ENCODE measurements at regions not wholly inside any gene's neighbourhood (a gene's known extent, or its start where the extent isn't known, plus 50 kb on each side); places are given as distances from the start of the nearest gene placed in this dataset.

DNA sequence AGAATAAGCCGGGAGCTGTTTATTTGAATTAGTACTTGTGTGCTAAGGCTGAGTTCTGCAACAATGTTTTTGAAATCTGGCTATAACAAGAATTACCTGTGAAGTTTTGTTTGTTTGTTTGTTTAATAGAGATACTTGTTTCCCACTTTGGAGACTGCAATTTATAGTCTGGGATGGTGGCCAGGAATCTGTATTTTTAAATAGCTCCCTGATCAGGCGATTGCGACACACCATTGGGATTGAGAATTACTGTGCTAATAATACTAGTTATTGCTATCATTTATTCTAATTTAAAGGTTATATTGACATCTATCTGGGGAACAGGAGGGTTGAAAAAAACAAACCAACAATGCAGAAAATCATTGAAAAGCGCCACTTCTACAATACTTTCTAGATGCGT, 951.6 kb upstream of the TENM3 start:
- Histone ChIP-seq H3K4me1 (ENCODE audit: control insufficient read depth in 3 of 3, insufficient read depth in 3 of 3, low read length in 3 of 3) (peaks cover 0 to 3% (median 0%) of the 10 kb centered on the region in 3 donors), H3K4me3 (ENCODE audit: low read length in 3 of 3) (no peak overlapping the region), H3K9ac (ENCODE audit: low read depth in 1 of 3, low read length in 3 of 3) (no peak overlapping the region), H3K9me3 (ENCODE audit: control insufficient read depth in 3 of 3, low read length in 3 of 3) (no peaks in the 10 kb centered on the region), H3K36me3 (ENCODE audit: control insufficient read depth in 3 of 3, insufficient read depth in 3 of 3, low read length in 3 of 3) (no peaks in the 10 kb centered on the region), H3K27me3 (ENCODE audit: control insufficient read depth in 3 of 3, insufficient read depth in 3 of 3, low read length in 3 of 3) (no peaks in the 10 kb centered on the region), H3K27ac (ENCODE audit: low read depth, low read length) (no peak overlapping the region)

DNA sequence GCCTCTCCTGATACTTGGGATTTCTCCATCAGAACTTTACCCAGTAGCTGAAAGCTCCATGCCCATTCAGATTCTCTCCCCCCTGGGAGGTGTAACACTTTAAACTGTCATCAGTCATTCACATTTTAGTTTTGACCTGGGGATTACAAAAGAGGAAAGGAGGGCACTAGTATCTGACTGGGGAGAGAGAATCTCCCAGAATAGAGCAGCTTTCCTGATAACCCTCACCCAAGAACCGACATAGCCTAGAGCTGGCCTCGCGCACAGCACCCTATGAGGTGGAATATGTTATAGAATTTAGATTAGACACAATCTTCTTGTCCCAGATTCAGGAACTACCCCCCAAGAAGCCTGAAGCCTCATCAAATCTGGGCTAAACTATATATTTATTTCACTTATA, 950.2 kb upstream of the TENM3 start:
- Histone ChIP-seq H3K4me1 (ENCODE audit: control insufficient read depth in 3 of 3, insufficient read depth in 3 of 3, low read length in 3 of 3) (peaks cover 0 to 3% (median 0%) of the 10 kb centered on the region in 3 donors), H3K9me3 (ENCODE audit: control insufficient read depth in 3 of 3, low read length in 3 of 3) (no peaks in the 10 kb centered on the region), H3K4me3 (ENCODE audit: low read length in 3 of 3) (no peak overlapping the region), H3K36me3 (ENCODE audit: control insufficient read depth in 3 of 3, insufficient read depth in 3 of 3, low read length in 3 of 3) (no peaks in the 10 kb centered on the region), H3K27ac (ENCODE audit: low read depth, low read length) (no peak overlapping the region), H3K27me3 (ENCODE audit: control insufficient read depth in 3 of 3, insufficient read depth in 3 of 3, low read length in 3 of 3) (no peaks in the 10 kb centered on the region), H3K9ac (ENCODE audit: low read depth in 1 of 3, low read length in 3 of 3) (no peak overlapping the region)

DNA sequence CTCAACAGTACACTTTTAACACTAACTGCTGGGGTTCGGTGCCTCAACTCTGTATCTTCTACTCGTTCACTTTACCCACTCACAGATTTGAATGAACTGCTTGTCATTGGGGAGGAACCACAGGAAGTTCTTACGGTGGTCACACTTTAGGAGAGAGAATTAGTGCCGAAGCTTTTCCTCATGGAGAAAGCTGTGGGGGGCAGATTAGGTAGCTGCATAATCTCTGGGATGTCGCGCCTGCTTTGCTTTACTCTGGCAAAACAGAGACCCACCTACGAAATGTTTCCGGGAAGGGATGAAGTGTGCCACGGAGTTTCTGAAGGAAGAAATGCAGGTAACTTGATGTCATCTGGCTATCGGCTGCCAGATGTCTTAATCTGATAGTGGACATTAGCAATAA, 949.7 kb upstream of the TENM3 start:
- no peak overlapping the region for H3K27ac ChIP-seq (ENCODE audit: low read depth, low read length)
- no peak overlapping the region for H3K4me3 ChIP-seq (ENCODE audit: low read length in 3 of 3)

DNA sequence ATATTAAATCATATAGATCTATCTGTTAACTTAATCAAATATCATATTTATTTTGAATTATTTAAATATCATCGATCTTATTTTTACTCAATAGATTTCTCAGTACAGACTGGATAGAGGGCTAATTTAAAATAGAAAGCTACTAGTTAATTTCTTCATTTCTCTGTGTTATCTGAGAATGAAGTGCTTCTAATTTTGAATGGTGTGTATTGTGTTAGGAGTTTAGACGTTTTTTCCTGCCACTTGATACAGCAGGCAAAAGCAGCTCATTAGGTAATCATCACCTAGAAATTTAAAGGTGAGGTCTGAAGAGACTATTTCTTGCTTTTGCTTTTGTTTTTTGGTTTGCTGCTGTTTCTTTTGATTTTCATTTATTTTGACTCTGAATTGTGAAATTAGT, 948.8 kb upstream of the TENM3 start:
- Histone ChIP-seq H3K9ac (ENCODE audit: low read depth in 1 of 3, low read length in 3 of 3) (no peak overlapping the region), H3K4me1 (ENCODE audit: control insufficient read depth in 3 of 3, insufficient read depth in 3 of 3, low read length in 3 of 3) (peaks cover 0 to 3% (median 0%) of the 10 kb centered on the region in 3 donors), H3K27me3 (ENCODE audit: control insufficient read depth in 3 of 3, insufficient read depth in 3 of 3, low read length in 3 of 3) (no peaks in the 10 kb centered on the region), H3K27ac (ENCODE audit: low read depth, low read length) (no peak overlapping the region), H3K36me3 (ENCODE audit: control insufficient read depth in 3 of 3, insufficient read depth in 3 of 3, low read length in 3 of 3) (no peaks in the 10 kb centered on the region), H3K9me3 (ENCODE audit: control insufficient read depth in 3 of 3, low read length in 3 of 3) (no peaks in the 10 kb centered on the region), H3K4me3 (ENCODE audit: low read length in 3 of 3) (no peak overlapping the region)

More for the DNA sequence above, 949.7 kb upstream of the TENM3 start:
- no peaks in the 10 kb centered on the region for H3K36me3 ChIP-seq (ENCODE audit: control insufficient read depth in 3 of 3, insufficient read depth in 3 of 3, low read length in 3 of 3)
- peaks cover 0 to 3% (median 0%) of the 10 kb centered on the region in 3 donors for H3K4me1 ChIP-seq (ENCODE audit: control insufficient read depth in 3 of 3, insufficient read depth in 3 of 3, low read length in 3 of 3)
- no peak overlapping the region for H3K9ac ChIP-seq (ENCODE audit: low read depth in 1 of 3, low read length in 3 of 3)
- H3K27me3 ChIP-seq (ENCODE audit: control insufficient read depth in 3 of 3, insufficient read depth in 3 of 3, low read length in 3 of 3) = no peaks in the 10 kb centered on the region
- H3K9me3 ChIP-seq (ENCODE audit: control insufficient read depth in 3 of 3, low read length in 3 of 3) = no peaks in the 10 kb centered on the region

DNA sequence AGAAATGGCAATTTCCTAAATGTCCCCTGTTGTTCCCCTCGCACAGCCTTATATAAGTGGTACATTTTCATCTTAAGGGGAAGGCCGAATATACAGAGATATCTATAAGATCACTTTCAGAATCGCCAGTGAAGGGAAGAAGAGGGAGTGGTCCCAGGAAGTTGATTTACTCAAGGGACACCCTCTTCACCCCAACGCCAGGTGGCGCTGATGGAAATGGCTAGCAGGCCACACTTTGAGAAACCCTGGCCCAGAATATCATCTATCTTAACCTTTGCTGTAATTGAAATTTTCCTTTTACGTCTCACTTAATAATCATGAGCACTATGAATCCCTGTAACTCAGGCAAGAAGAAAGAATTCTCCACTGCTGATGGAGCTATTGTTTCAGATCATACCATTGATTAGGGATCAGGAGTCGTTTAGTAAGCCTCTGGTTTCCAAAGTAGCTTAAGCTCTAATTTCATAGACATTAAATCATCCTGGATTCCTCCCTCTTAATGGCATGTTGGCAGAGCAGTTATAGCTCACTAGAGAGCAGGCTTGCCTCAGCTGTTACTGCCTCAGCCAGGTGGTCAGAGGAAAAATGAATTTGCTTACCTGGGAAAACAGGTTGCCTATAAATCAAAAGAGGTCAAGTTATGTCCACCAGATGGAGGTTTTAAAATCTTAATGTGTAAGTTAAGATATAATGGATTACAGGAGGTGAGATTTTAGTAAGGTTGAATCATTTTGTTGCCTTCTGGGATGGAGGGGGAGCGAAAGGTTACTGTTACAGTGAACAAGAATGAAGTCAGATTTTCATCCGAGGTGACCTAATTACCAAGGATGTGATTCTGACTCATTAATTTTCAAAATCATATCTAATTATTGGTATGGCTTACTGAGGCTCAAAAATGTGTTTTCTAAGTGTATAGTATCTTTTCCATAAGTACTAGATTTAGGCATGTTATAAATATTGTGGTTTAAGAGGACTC, 941.2 kb upstream of the TENM3 start:
- H3K4me3 ChIP-seq (ENCODE audit: low read length in 3 of 3) = no peak overlapping the region
- no peaks in the 10 kb centered on the region for H3K4me1 ChIP-seq (ENCODE audit: control insufficient read depth in 3 of 3, insufficient read depth in 3 of 3, low read length in 3 of 3)
- H3K9me3 ChIP-seq (ENCODE audit: control insufficient read depth in 3 of 3, low read length in 3 of 3) = no peaks in the 10 kb centered on the region
- H3K27me3 ChIP-seq (ENCODE audit: control insufficient read depth in 3 of 3, insufficient read depth in 3 of 3, low read length in 3 of 3) = no peaks in the 10 kb centered on the region
- no peaks in the 10 kb centered on the region for H3K36me3 ChIP-seq (ENCODE audit: control insufficient read depth in 3 of 3, insufficient read depth in 3 of 3, low read length in 3 of 3)
- no peak overlapping the region for H3K27ac ChIP-seq (ENCODE audit: low read depth, low read length)
- no peak overlapping the region for H3K9ac ChIP-seq (ENCODE audit: low read depth in 1 of 3, low read length in 3 of 3)

DNA sequence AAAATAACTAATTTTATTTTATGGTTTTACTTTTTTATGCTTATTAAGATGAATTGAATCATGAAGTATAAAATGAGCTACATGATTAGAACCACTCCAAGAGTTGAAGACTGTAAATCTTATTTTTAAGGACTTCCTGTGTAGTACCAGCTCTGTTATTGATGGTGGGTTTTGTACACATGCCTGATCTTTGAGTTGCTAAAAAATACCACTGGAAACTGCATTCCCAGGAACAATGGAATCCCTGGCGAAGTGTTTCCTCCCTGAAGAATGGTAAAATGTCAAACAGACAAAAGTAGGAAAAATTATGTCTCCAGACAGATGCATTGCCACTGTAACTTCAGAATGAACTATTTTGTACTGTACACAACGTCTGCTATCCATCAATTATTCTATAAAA, 935.4 kb upstream of the TENM3 start:
- Histone ChIP-seq H3K9me3 (ENCODE audit: control insufficient read depth in 3 of 3, low read length in 3 of 3) (no peaks in the 10 kb centered on the region), H3K4me1 (ENCODE audit: control insufficient read depth in 3 of 3, insufficient read depth in 3 of 3, low read length in 3 of 3) (peaks cover 0 to 3% (median 0%) of the 10 kb centered on the region in 3 donors), H3K27me3 (ENCODE audit: control insufficient read depth in 3 of 3, insufficient read depth in 3 of 3, low read length in 3 of 3) (no peaks in the 10 kb centered on the region), H3K9ac (ENCODE audit: low read depth in 1 of 3, low read length in 3 of 3) (no peak overlapping the region), H3K4me3 (ENCODE audit: low read length in 3 of 3) (no peak overlapping the region), H3K27ac (ENCODE audit: low read depth, low read length) (no peak overlapping the region), H3K36me3 (ENCODE audit: control insufficient read depth in 3 of 3, insufficient read depth in 3 of 3, low read length in 3 of 3) (no peaks in the 10 kb centered on the region)

DNA sequence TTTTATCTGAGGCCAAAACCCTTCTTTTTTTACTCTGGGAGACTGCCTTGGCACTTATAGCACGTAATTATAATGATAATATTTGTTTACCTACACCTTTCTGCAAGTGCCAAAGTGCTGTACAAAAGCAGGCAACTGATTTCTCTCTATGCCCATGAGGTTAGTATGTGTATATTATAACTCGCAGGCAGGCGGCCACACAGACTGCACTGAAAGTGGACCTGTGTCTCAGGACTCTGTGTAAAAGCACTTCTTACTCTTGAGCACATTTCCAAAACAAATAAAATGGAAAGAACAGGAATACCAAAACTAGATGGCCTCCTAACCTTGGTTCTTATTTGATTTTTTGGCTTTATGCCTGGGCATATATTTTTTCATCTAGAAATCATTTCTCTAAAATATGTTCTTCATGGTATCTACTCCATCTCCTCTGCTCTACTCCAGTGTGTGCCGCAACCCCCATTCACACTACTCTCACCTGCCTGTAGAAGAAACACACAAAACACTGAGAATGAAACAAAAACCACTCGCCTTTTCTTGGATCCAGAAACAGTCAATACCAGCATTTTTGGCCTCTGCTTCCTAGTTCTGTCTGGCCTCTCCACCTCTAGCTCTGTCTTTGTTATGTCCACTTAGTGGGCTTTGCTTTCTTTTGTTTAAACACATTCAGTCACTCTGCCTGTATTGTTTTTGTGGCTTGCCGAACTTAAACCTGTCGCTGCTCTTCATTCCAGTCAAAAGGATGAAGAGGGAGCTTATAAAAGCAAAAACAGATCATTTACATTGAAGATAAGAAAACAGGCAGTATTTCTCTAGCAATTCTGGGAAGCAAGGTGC, 934.5 kb upstream of the TENM3 start:
- no peaks in the 10 kb centered on the region for H3K27me3 ChIP-seq (ENCODE audit: control insufficient read depth in 3 of 3, insufficient read depth in 3 of 3, low read length in 3 of 3)
- peaks cover 0 to 3% (median 0%) of the 10 kb centered on the region in 3 donors for H3K4me1 ChIP-seq (ENCODE audit: control insufficient read depth in 3 of 3, insufficient read depth in 3 of 3, low read length in 3 of 3)
- no peak overlapping the region for H3K9ac ChIP-seq (ENCODE audit: low read depth in 1 of 3, low read length in 3 of 3)
- no peak overlapping the region for H3K27ac ChIP-seq (ENCODE audit: low read depth, low read length)
- H3K36me3 ChIP-seq (ENCODE audit: control insufficient read depth in 3 of 3, insufficient read depth in 3 of 3, low read length in 3 of 3) = no peaks in the 10 kb centered on the region
- no peaks in the 10 kb centered on the region for H3K9me3 ChIP-seq (ENCODE audit: control insufficient read depth in 3 of 3, low read length in 3 of 3)
- H3K4me3 ChIP-seq (ENCODE audit: low read length in 3 of 3) = no peak overlapping the region

DNA sequence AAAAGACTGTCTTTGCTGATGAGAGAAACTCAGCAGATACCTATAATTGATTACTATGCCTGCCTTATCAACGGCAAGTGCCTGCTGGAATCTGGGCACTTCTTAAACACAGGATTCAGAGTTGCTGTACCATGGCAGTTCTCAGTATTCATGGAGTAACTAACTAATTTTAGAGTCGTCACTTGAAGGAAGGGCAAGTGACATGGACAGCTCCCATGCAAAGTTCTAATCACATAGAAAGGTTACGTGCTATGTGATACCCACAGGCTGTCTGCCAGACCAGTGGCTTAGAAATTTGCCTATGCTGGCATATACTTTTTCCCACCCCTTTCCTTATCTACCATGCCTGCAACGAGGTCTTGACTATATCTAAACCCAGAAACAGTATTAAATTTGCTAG, 931.1 kb upstream of the TENM3 start:
- Histone ChIP-seq H3K36me3 (ENCODE audit: control insufficient read depth in 3 of 3, insufficient read depth in 3 of 3, low read length in 3 of 3) (no peaks in the 10 kb centered on the region), H3K27ac (ENCODE audit: low read depth, low read length) (no peak overlapping the region), H3K9me3 (ENCODE audit: control insufficient read depth in 3 of 3, low read length in 3 of 3) (no peaks in the 10 kb centered on the region), H3K27me3 (ENCODE audit: control insufficient read depth in 3 of 3, insufficient read depth in 3 of 3, low read length in 3 of 3) (no peaks in the 10 kb centered on the region), H3K4me3 (ENCODE audit: low read length in 3 of 3) (no peak overlapping the region), H3K4me1 (ENCODE audit: control insufficient read depth in 3 of 3, insufficient read depth in 3 of 3, low read length in 3 of 3) (peaks cover 0 to 3% (median 0%) of the 10 kb centered on the region in 3 donors), H3K9ac (ENCODE audit: low read depth in 1 of 3, low read length in 3 of 3) (no peak overlapping the region)

DNA sequence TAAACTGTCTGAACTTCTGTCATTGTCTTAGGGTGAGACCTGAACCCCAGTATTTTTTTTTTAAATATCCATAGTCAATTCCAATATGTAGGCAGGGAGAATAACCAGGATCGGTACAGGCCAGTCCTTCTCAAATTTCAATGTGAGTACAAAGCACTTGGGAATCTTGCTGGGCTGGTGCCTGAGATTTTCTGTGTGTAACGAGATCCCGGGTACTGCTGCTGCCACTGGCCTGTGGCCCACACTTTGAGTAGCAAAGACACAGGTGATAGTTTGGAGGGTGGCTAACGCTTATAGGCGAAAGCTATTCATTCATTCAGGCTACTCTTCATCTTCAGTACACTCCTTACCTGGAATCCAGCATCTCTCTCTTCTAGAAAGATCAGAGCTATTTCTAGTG, 923.6 kb upstream of the TENM3 start:
- no peak overlapping the region for H3K9ac ChIP-seq (ENCODE audit: low read depth in 1 of 3, low read length in 3 of 3)
- no peaks in the 10 kb centered on the region for H3K9me3 ChIP-seq (ENCODE audit: control insufficient read depth in 3 of 3, low read length in 3 of 3)
- H3K4me3 ChIP-seq (ENCODE audit: low read length in 3 of 3) = no peak overlapping the region
- H3K27ac ChIP-seq (ENCODE audit: low read depth, low read length) = no peak overlapping the region
- H3K4me1 ChIP-seq (ENCODE audit: control insufficient read depth in 3 of 3, insufficient read depth in 3 of 3, low read length in 3 of 3) = peaks cover 0 to 4% (median 0%) of the 10 kb centered on the region in 3 donors
- H3K36me3 ChIP-seq (ENCODE audit: control insufficient read depth in 3 of 3, insufficient read depth in 3 of 3, low read length in 3 of 3) = no peaks in the 10 kb centered on the region
- H3K27me3 ChIP-seq (ENCODE audit: control insufficient read depth in 3 of 3, insufficient read depth in 3 of 3, low read length in 3 of 3) = no peaks in the 10 kb centered on the region

DNA sequence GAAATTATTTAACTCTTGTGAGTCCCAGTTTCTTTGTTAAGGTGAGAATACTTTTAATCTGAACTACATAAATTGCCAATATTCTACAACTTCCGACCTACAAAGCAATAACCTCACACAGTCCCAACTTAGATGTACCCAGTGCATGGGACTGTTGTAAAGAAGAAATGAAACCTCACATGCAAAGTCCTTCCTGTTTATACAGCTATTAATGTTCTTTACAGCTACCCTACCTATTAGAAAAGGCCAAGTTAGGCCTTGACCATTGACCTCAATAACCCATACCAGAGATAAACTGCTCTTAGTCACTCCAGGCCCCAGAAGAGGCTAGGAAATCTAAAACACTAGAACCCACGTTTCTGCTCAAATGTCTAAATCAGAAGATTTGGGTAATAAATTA, 920.1 kb upstream of the TENM3 start:
- H3K27me3 ChIP-seq (ENCODE audit: control insufficient read depth in 3 of 3, insufficient read depth in 3 of 3, low read length in 3 of 3) = no peaks in the 10 kb centered on the region
- no peak overlapping the region for H3K4me3 ChIP-seq (ENCODE audit: low read length in 3 of 3)
- H3K9me3 ChIP-seq (ENCODE audit: control insufficient read depth in 3 of 3, low read length in 3 of 3) = no peaks in the 10 kb centered on the region
- peaks cover 0 to 4% (median 0%) of the 10 kb centered on the region in 3 donors for H3K4me1 ChIP-seq (ENCODE audit: control insufficient read depth in 3 of 3, insufficient read depth in 3 of 3, low read length in 3 of 3)
- no peaks in the 10 kb centered on the region for H3K36me3 ChIP-seq (ENCODE audit: control insufficient read depth in 3 of 3, insufficient read depth in 3 of 3, low read length in 3 of 3)
- H3K27ac ChIP-seq (ENCODE audit: low read depth, low read length) = no peak overlapping the region
- no peak overlapping the region for H3K9ac ChIP-seq (ENCODE audit: low read depth in 1 of 3, low read length in 3 of 3)

Data from skeletal muscle tissue (tissue), 3 donors.